ENCODE measurements at regions not wholly inside any gene's neighbourhood (a gene's known extent, or its start where the extent isn't known, plus 50 kb on each side); places are given as distances from the start of the nearest gene placed in this dataset.
A peak's percentile ranks its signal among the peaks of the same experiment; 100 is the strongest.
"Not testable (repeated sequence)": the region's sequence is repeated elsewhere in the genome, so short reads cannot be mapped to it uniquely, and the experiment has no call there.

GRCh38 chr1:190832511-190832910, 354.8 kb upstream of the BRINP3 start:
- DNase-seq = no peak

- DNase-seq = no peak
These were observed 358.0 kb upstream of the BRINP3 start for GRCh38 chr1:190835658-190836057.

- not testable (repeated sequence) for DNase-seq
These were observed 359.5 kb upstream of the BRINP3 start for GRCh38 chr1:190837200-190837599.

GRCh38 chr1:190837888-190838287, 360.2 kb upstream of the BRINP3 start:
- no peak for DNase-seq

GRCh38 chr1:190847166-190847565, 369.5 kb upstream of the BRINP3 start:
- DNase-seq = no peak

- DNase-seq = peak in 1 of 3 donors; percentile 10
These were observed 371.7 kb upstream of the BRINP3 start for GRCh38 chr1:190849346-190849745.

- no peak for DNase-seq
These were observed 374.9 kb upstream of the BRINP3 start for GRCh38 chr1:190852611-190853010.

GRCh38 chr1:190858140-190858539, 380.5 kb upstream of the BRINP3 start:
- DNase-seq = no peak

GRCh38 chr1:190864013-190864641, 386.5 kb upstream of the BRINP3 start:
- DNase-seq = no peak

- DNase-seq = no peak
These were observed 402.7 kb upstream of the BRINP3 start for GRCh38 chr1:190880352-190880751.

GRCh38 chr1:190881064-190881463, 403.4 kb upstream of the BRINP3 start:
- no peak for DNase-seq

GRCh38 chr1:190897233-190897632, 419.6 kb upstream of the BRINP3 start:
- no peak for DNase-seq

- DNase-seq = peak in 1 of 3 donors; percentile 49
These were observed 426.5 kb upstream of the BRINP3 start for GRCh38 chr1:190904091-190904695.

- peak; percentile 22 to 83 (median 46) for DNase-seq
These were observed 428.6 kb upstream of the BRINP3 start for GRCh38 chr1:190906206-190906725.

- no peak for DNase-seq
These were observed 430.6 kb upstream of the BRINP3 start for GRCh38 chr1:190908246-190908645.

GRCh38 chr1:190908691-190909090, 431.0 kb upstream of the BRINP3 start:
- DNase-seq = peak in 1 of 3 donors; percentile 15

GRCh38 chr1:190935925-190936324, 458.3 kb upstream of the BRINP3 start:
- DNase-seq = peak; percentile 10 to 74 (median 14)

- DNase-seq = peak in 1 of 3 donors; percentile 3
These were observed 458.7 kb upstream of the BRINP3 start for GRCh38 chr1:190936337-190936736.

GRCh38 chr1:190940951-190941350, 463.3 kb upstream of the BRINP3 start:
- DNase-seq = no peak

GRCh38 chr1:190942475-190942874, 464.8 kb upstream of the BRINP3 start:
- no peak for DNase-seq

- DNase-seq = not testable (repeated sequence)
These were observed 466.1 kb upstream of the BRINP3 start for GRCh38 chr1:190943722-190944121.

GRCh38 chr1:190949939-190950338, 472.3 kb upstream of the BRINP3 start:
- DNase-seq = no peak

- no peak for DNase-seq
These were observed 479.9 kb upstream of the BRINP3 start for GRCh38 chr1:190957565-190957964.

- DNase-seq = peak; percentile 11 to 74 (median 36)
These were observed 485.7 kb upstream of the BRINP3 start for GRCh38 chr1:190963321-190963720.

Measured in muscle of back (tissue), 3 donors.